DMS153 treated with DMSO at 0.1 percent for 48 hours (cell line): ENCODE measurements at regions not wholly inside any gene's neighbourhood (a gene's known extent, or its start where the extent isn't known, plus 50 kb on each side); places are given as distances from the start of the nearest gene placed in this dataset.
A peak's percentile ranks its signal among the peaks of the same experiment; 100 is the strongest.

Source experiments
- DNase-seq: peaks from one replicate; lab custom pipeline; 2025; ENCODE audit not compliant: unreplicated experiment; lab: John Stamatoyannopoulos, UW

DNA sequence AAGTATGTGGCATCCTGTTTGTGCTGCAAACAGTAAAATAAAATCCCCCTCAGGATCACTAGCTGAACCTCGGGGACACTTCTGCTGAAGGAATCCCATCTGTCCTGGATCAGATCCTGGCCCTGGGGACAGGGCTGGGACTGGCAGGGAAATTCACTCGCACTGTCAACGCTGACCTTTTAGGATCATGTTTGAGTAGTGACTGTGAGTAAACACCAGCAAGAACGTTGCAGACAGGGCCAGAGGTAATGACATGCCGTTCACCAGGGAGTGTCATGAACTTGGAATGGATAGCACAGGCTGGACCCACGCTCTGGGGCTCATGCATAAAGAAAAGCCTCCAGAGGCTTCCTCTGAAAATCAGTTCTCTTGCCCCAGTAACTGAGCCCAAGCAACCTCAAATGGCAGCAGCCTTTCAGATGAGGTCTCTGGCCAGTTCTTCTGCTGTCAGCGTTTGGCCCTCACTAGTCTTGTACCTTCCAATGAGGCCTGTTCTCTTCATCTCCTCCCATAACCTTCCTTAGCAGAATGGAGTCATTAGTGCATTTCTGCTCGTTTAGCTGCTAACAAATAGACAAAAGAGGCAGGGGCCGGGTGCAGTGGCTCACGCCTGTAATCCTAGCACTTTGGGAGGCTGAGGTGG lies 51.0 kb upstream of the BARX2 start:
- DNase-seq, result peak; percentile 70

- peak; percentile 32 for DNase-seq
Measured at GRCh38 chr11:129323896-129324502, 51.6 kb upstream of the BARX2 start.

GRCh38 chr11:129322941-129323340 lies 52.7 kb upstream of the BARX2 start:
- no peak for DNase-seq

- no peak for DNase-seq
Measured at GRCh38 chr11:129321076-129321475, 54.6 kb upstream of the BARX2 start.

DNA sequence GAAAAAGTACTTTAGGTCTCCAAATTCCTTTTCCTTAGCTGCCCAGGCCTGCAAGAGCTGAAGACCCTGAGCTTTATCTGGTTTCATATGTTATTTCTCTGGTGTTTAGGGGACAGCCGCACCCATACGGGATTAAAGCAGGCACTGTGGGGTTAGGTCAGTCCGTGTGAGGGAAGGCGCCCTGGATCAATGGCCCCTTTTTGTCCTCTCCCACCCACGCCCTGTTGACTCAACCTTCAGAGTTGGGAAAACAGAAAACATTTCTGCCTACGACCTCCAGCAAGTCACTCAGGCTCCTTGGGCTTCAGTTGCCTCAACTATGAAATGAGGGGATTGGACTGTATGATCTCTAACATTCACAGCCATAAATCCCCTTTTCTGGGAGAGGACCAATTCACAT lies 55.2 kb upstream of the BARX2 start:
- DNase-seq, result no peak

GRCh38 chr11:129319751-129320150 lies 55.9 kb upstream of the BARX2 start:
- DNase-seq, result no peak

- DNase-seq, result peak; percentile 34
Measured at GRCh38 chr11:129319201-129319600, 56.4 kb upstream of the BARX2 start.

DNA sequence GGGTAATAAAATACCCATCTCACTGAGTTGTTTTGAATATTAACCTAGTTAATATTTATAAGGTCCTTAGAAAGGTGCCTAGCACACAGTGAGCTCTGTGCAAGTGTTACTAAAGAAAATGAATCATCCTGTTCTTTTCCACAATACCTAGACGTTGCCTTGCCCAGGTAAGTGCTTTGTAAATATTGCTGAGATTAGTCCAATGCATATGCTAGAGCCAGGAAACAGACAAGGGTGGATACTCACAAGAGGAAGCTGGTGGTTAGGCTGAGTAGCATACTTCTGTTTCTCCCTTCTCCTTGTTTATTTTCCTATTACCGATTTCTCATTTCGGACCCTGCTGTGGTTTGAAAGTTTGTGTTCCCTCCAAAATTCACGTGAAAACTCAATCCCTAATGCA lies 58.1 kb upstream of the BARX2 start:
- DNase-seq, result peak; percentile 78

DNA sequence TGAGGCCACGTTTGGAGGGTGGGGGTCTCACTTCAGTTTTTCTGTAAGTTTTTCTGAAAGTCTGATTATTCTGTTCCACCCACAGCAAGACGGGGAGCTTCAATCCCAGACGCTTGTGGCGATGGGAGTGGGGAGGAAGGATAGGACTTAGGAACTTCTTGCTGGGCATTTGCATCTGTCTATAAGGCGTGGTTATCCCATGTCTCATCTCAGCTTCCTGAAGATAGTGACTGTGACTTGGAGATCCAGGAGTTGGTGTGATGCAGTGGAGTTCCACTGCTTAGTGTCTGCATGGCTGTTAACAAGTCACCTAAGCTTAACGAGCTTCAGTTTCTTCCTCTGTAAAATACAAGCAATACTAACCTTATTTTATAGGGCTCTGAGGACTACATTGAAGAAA lies 58.9 kb upstream of the BARX2 start:
- no peak for DNase-seq

DNA sequence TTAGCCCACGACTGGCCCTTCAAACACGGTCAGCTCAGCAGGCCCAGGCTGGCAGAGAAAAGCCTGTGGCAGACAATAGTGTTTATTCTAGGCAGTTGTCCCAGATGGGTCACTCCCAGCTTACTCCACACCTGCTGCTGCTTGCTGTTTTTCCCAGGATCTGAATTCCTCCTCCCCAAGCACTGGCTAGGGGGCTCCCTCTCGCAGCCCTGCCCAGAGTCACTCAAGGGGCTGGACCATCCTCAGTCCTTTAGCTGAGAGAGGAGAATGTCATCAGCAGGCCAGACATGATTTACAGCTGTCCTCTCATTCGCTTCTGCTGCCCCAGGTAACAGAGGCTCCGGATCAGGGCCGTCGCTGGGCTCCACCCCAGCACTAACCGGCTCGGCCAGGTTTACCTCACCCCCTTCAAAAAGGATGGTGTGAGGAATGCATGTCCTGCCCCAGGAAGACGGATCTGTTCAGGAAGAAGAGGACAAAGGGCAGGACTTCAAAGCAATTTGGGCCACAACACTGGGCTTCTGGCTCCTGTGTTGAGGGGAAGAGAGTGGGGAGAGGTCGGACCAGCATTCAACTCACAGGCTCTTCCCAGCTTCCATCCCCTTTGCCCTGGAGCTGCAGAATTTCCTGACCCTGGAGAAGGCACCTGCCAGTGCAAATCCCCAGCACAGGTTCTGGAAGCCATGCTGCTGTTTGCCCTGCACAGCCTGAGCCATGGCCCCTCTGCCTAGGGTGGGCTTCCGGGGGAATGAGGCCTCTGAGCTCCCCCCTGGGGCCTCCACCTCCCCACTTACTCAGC lies 59.7 kb upstream of the BARX2 start:
- peak; percentile 84 for DNase-seq

GRCh38 chr11:129314371-129314770 lies 61.3 kb upstream of the BARX2 start:
- no peak for DNase-seq

DNA sequence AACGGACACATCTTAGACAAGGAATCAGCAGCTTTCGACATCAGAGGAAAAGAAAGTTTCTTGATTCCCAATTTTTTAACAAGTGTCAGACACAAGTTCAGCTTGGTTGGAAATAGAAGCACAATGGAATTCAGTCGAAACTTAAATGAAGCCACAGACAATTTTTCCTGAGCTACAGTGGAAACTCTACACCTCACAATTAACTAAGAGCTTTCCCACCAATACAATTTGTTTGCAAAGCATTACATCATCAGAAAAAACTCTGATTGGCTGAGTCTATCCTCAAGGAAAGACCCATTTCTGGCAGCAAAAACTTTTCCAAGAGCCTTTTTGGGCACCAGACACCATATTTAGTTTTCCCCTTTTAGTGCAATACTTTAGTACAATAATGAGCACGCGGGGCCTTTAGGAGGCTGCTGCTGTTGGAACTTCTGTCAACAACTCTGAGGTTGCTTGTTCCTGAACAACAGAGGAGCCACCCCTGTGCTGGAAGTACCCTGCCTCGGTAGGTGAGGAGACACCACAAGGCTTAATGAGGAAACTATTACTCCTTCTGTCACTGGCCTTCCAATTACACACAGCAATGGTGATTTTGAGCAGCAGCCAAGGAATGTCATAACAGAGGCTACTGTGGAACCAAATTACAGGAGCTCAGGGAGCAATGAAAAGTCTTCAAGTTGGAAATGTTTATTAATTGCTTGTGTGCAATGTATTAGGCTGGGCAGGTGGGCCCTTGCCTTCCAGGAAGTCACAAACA lies 61.9 kb upstream of the BARX2 start:
- peak; percentile 33 for DNase-seq

DNA sequence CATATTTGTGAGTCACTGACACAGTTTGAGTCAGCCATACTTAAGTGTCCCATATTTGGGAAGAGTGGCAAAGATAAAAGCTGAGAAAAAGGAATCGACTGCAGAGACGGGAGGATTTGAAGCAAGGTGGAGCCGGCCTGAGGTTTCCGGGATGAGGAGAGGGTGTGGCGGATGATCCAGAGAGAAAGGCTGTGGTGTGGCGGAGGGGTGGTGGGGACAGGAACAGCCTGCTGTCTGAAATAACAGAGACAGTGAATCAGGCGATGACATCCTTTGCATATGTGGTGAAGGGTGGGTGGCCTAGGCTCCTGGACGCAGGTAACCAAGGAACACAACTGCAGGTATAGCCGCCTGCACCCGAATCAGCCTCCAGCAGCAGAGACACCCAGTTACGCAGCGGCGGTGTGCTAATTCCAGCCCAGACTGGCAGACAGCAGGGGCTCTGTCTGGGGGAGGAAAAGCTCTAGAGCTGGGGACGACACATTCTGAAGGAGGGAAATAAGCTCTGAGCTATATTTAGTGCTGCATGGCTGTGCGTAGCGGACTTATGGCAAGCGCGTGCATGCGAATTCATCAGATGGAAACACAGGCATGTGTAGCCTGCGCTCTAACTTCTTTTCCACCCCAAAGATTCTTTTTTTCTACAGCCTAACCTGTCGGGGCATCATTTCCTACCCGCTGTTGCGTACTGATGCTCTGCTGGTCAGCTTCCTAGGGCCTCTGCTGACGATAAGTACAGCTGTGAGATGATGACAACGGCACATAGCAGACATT lies 62.7 kb upstream of the BARX2 start:
- no peak for DNase-seq

DNA sequence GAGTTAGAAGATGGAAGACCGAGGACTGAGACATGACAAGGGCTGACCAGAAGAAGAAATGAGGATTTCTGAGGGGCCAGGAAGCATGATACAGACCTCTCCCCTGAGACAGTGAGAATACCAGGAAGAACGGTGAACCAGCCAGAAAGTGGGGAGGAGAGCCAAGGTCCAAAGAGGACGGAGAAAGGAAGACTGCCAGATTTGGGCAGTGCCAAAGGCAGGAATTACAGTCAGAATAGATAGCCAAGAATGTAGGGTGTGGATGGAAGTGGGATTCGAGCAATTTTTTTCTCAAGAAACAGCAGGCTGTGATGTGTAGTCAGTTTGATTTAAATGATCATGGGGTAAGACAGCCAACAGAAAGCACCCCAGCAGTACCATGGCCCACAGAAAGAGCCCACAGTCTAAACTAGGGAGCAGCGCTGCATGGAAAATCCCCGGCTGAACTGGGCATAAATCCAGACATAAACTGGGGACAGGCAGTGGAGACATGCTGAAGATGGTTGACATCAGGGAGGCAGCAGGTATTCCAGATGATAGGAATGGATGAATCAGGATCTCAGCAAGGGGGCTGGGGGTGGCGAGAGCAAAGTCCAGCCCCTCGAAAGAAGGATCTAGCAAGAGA lies 67.3 kb upstream of the BARX2 start:
- DNase-seq, result no peak

- DNase-seq, result no peak
Measured at GRCh38 chr11:129307162-129307561, 68.5 kb upstream of the BARX2 start.

DNA sequence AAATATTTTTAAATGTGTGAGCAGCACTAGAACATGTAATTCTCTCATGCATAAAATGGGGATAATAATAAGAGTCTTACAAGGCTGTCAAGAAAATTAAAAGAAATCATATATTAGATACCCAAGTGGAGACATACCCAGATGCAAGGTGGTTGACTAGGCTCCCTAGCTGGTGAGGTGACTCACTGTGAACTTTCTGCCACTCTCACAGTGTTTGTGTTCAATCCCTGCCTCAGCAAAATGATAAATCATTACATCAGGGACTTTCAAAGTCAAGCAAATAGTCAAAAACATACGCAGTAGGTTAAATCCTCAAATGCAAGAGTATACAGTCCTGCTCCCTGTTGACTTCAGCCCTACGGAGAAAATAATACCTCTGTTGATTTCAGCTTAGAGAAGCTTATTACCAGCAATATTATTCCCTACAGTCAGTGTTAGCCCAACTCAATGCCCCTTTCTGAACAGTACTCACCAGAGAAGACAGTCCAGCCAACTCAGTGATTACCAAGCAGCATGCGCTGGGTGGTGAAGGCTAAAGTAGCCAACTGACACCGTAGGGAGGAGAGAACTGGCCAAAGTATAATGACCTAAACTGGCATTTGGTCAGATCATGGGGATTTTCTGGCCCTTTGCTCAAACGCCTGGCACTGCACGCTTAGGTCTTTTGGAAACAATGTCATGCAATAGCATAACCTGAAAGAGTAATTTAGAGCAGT lies 73.1 kb upstream of the BARX2 start:
- DNase-seq, result no peak

GRCh38 chr11:129300099-129300498 lies 75.5 kb upstream of the BARX2 start:
- no peak for DNase-seq

DNA sequence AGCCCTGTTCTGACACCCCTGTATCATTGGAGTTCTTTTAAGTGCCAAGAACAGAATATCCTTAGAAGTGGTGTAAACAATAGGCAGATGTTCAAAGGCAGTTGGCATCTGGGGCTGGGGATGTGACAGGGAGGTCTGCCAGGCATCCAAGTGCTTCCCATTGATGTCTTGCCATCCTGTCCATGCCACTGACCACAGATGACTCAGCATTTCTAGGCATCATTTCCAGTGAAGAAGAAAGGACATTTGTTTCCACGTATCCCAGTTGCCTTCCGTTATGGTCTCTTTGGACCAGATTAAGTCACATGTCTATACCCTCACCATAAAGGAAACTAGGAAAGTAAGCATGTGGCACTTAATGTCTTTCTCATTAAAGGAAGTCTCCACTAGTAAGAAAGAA lies 76.7 kb upstream of the BARX2 start:
- DNase-seq, result no peak

DNA sequence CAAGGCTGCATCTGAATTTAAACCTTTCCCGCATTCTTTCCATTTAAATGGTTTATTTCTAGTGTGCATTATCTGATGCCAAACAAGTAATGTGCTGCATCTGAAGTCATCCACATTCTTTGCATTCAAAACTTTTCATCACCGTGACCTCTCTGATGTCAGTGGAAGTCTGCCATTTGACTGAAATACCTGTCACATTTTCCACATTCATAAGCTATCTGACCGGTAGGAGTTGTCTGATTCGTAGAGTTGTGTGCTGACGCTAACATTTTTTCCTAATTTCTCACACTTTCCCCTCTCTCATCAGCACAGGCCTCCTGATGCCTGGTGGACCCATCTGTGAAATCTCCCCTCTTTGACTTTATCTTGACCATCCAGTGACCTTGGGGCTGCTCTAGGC lies 79.9 kb upstream of the BARX2 start:
- no peak for DNase-seq

DNA sequence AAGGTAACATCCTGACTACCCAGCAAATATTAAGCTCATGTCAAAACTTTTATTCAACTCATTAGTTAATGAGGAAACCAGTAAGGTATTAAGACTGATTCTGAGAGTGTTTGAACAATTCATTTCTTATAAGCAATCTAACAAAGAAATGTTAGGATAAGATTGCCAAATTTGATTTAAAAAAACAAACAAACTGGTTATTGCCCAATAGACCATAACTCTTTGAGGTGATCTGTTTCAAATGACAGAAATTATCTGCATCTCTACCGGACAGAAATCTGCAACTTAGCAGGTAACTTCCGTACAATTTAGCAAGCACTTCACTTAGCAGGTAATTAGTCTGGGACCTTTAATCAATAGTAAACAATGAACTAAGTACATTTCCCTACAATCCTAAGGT lies 82.9 kb upstream of the BARX2 start:
- no peak for DNase-seq
